NCI-H1105 (cell line): ENCODE measurements at regions not wholly inside any gene's neighbourhood (a gene's known extent, or its start where the extent isn't known, plus 50 kb on each side); places are given as distances from the start of the nearest gene placed in this dataset.

ENCODE experiments used
- DNase-seq: peaks from one replicate; lab custom pipeline; 2025; lab: John Stamatoyannopoulos, UW

GRCh38 chr7:135828604-135829003 is 80.0 kb upstream of the FAM180A start:
- DNase-seq: no peak

GRCh38 chr7:135827391-135827790 is 78.8 kb upstream of the FAM180A start:
- no peak for DNase-seq

GRCh38 chr7:135825406-135825805 is 76.8 kb upstream of the FAM180A start:
- no peak for DNase-seq

- DNase-seq: no peak
These were observed 73.8 kb upstream of the FAM180A start for GRCh38 chr7:135822376-135822775.

- DNase-seq: no peak
These were observed 69.0 kb upstream of the FAM180A start for GRCh38 chr7:135817583-135817982.

GRCh38 chr7:135815033-135815432 is 66.4 kb upstream of the FAM180A start:
- no peak for DNase-seq

- DNase-seq: no peak
These were observed 63.5 kb upstream of the FAM180A start for GRCh38 chr7:135812148-135812547.

- no peak for DNase-seq
These were observed 62.9 kb upstream of the FAM180A start for GRCh38 chr7:135811506-135811905.

- DNase-seq: no peak
These were observed 59.6 kb upstream of the FAM180A start for GRCh38 chr7:135808206-135808605.

GRCh38 chr7:135803143-135803542 is 54.5 kb upstream of the FAM180A start:
- no peak for DNase-seq

- DNase-seq: no peak
These were observed 54.1 kb upstream of the FAM180A start for GRCh38 chr7:135802697-135803096.

GRCh38 chr7:135801877-135802276 is 53.3 kb upstream of the FAM180A start:
- DNase-seq: peak; percentile 90

GRCh38 chr7:135801045-135801693 is 52.6 kb upstream of the FAM180A start:
- DNase-seq: peak; percentile 75

- DNase-seq: no peak
These were observed 51.9 kb upstream of the FAM180A start for GRCh38 chr7:135800560-135800959.

- no peak for DNase-seq
These were observed 51.3 kb upstream of the FAM180A start for GRCh38 chr7:135799881-135800280.
